Endothelial cell (in vitro differentiated cells): ENCODE measurements at regions not wholly inside any gene's neighbourhood (a gene's known extent, or its start where the extent isn't known, plus 50 kb on each side); places are given as distances from the start of the nearest gene placed in this dataset.

Experiments
- DNase-seq: peaks from one replicate; pipeline ENCODE4 v3.0.0; 2021; ENCODE audit warnings: low spot score
- H3K27ac Mint-ChIP-seq: one replicate; pipeline ENCODE4 v1.8.0; 2021; ENCODE audit warnings: mixed read lengths, inconsistent platforms; ENCODE audit not compliant: unreplicated experiment
- H3K27me3 Mint-ChIP-seq: one replicate; pipeline ENCODE4 v1.8.0; 2021; ENCODE audit warnings: mild to moderate bottlenecking, moderate library complexity, mixed read lengths, inconsistent platforms; ENCODE audit not compliant: unreplicated experiment
- H3K36me3 Mint-ChIP-seq: one replicate; pipeline ENCODE4 v1.8.0; 2021; ENCODE audit warnings: mild to moderate bottlenecking, low read depth, mixed read lengths, inconsistent platforms; ENCODE audit not compliant: unreplicated experiment
- H3K4me1 Mint-ChIP-seq: one replicate; pipeline ENCODE4 v1.8.0; 2021; ENCODE audit warnings: mild to moderate bottlenecking, mixed read lengths, inconsistent platforms; ENCODE audit not compliant: unreplicated experiment
- H3K4me3 Mint-ChIP-seq: one replicate; pipeline ENCODE4 v1.8.0; 2021; ENCODE audit warnings: mild to moderate bottlenecking, mixed read lengths, inconsistent platforms; ENCODE audit not compliant: unreplicated experiment
- H3K9me3 Mint-ChIP-seq: one replicate; pipeline ENCODE4 v1.8.0; 2021; ENCODE audit warnings: mixed read lengths, inconsistent platforms; ENCODE audit not compliant: unreplicated experiment
- CTCF ChIP-seq: fragments of 200-600 bp; sonication (generic); IDR thresholded peaks from one replicate; pipeline ENCODE4 v1.5.0; 2021; ENCODE audit warnings: antibody characterized with exemption; ENCODE audit not compliant: unreplicated experiment

DNA sequence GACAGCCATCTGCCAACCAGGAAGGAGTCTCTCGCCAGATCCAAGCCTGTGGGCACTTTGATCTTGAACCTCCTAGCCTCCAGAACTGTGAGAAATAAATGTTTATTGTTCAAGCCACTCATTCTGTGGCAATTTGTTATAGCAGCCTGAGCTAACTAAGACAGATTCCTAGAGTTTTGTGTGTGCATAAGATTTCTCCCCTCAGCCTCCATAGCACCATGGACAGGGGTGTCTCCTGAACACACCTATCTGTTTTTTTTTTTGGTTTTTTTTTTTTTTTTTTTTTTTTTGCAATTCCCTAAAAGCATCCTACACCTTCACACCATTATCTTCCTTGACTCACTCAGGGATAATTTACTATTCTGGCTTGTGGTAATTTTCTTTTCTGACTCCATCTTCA lies 768.5 kb downstream of the NR2F2 start:
- no peak overlapping the region for H3K27ac Mint-ChIP-seq
- H3K4me1 Mint-ChIP-seq, result no peaks in the 10 kb centered on the region
- H3K4me3 Mint-ChIP-seq, result no peak overlapping the region
- no peak for TF ChIP-seq CTCF
- no peaks in the 10 kb centered on the region for H3K9me3 Mint-ChIP-seq
- H3K36me3 Mint-ChIP-seq, result no peaks in the 10 kb centered on the region
- no peak for DNase-seq
- H3K27me3 Mint-ChIP-seq, result peaks cover 4% of the 10 kb centered on the region

DNA sequence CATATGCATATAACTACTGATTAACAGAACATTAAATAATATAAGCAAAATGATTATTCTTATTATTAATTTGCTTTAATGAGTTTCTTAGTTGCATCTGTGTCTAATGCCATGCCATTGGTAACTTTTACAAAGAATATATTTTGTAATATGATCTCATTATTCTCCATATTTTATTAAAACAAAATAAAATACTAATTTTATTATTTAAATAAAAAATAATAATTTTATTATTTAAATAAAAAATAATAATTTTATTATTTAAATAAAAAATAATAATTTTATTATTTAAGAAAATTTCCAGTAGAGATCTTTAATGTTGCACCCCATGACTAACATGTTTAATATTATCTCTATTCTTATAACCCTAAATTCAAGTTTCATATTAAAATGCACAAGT lies 771.1 kb downstream of the NR2F2 start:
- Mint-ChIP-seq H3K36me3 (no peaks in the 10 kb centered on the region), H3K27me3 (peaks cover 4% of the 10 kb centered on the region), H3K27ac (no peak overlapping the region), H3K4me3 (no peak overlapping the region), H3K9me3 (no peaks in the 10 kb centered on the region), H3K4me1 (no peaks in the 10 kb centered on the region)
- TF ChIP-seq CTCF, result no peak
- DNase-seq, result no peak

- H3K27me3 Mint-ChIP-seq, result no peaks in the 10 kb centered on the region
- no peaks in the 10 kb centered on the region for H3K9me3 Mint-ChIP-seq
- no peak for TF ChIP-seq CTCF
- DNase-seq, result no peak
- H3K4me1 Mint-ChIP-seq, result no peaks in the 10 kb centered on the region
- H3K36me3 Mint-ChIP-seq, result no peaks in the 10 kb centered on the region
- no peak overlapping the region for H3K27ac Mint-ChIP-seq
- no peak overlapping the region for H3K4me3 Mint-ChIP-seq
These were observed 784.6 kb downstream of the NR2F2 start for GRCh38 chr15:97114900-97115760.

- TF ChIP-seq CTCF, result no peak
These were observed 785.2 kb downstream of the NR2F2 start for GRCh38 chr15:97115761-97116070.

GRCh38 chr15:97124790-97125189 lies 794.3 kb downstream of the NR2F2 start:
- Mint-ChIP-seq H3K4me1 (no peaks in the 10 kb centered on the region), H3K27me3 (no peaks in the 10 kb centered on the region), H3K36me3 (no peaks in the 10 kb centered on the region), H3K9me3 (no peaks in the 10 kb centered on the region), H3K4me3 (no peak overlapping the region), H3K27ac (no peak overlapping the region)
- TF ChIP-seq CTCF, result no peak
- no peak for DNase-seq

More at GRCh38 chr15:97115761-97116070, 785.2 kb downstream of the NR2F2 start:
- H3K4me3 Mint-ChIP-seq, result no peak overlapping the region
- H3K27me3 Mint-ChIP-seq, result no peaks in the 10 kb centered on the region
- no peaks in the 10 kb centered on the region for H3K4me1 Mint-ChIP-seq
- no peak for DNase-seq
- no peaks in the 10 kb centered on the region for H3K9me3 Mint-ChIP-seq
- H3K36me3 Mint-ChIP-seq, result no peaks in the 10 kb centered on the region
- H3K27ac Mint-ChIP-seq, result no peak overlapping the region
